OCI-LY1 (cell line): ENCODE measurements at regions not wholly inside any gene's neighbourhood (a gene's known extent, or its start where the extent isn't known, plus 50 kb on each side); places are given as distances from the start of the nearest gene placed in this dataset.

Experiments
- H2AFZ ChIP-seq: fragments of 200-600 bp; sonication (generic), shearing (Covaris generic); 2 replicates; pipeline ENCODE4 v1.6.0; 2014; ENCODE audit warnings: antibody characterized with exemption, mild to moderate bottlenecking, low read length
- H3F3A ChIP-seq: fragments of 200-600 bp; sonication (generic), shearing (Covaris generic); 2 replicates; pipeline ENCODE4 v1.6.0; 2014; ENCODE audit warnings: mild to moderate bottlenecking, antibody characterized with exemption, low read length, moderate library complexity; ENCODE audit not compliant: insufficient read depth
- H3K27ac ChIP-seq: fragments of 200-600 bp; sonication (generic); 2 replicates; pipeline ENCODE4 v1.5.1; 2014; ENCODE audit warnings: low read length, mixed run types, mild to moderate bottlenecking, low read depth; ENCODE audit not compliant: poor library complexity, severe bottlenecking
- H3K27me3 ChIP-seq: fragments of 200-600 bp; sonication (generic); 2 replicates; pipeline ENCODE4 v1.6.0; 2014; ENCODE audit warnings: antibody characterized with exemption, mild to moderate bottlenecking, low read length, moderate library complexity; ENCODE audit not compliant: insufficient read depth
- H3K36me3 ChIP-seq: fragments of 200-600 bp; sonication (generic); 2 replicates; pipeline ENCODE4 v1.6.1; 2014; ENCODE audit warnings: mild to moderate bottlenecking, antibody characterized with exemption, low read length, moderate library complexity, mixed read lengths; ENCODE audit not compliant: insufficient read depth
- H3K4me1 ChIP-seq: fragments of 200-600 bp; sonication (generic); 2 replicates; pipeline ENCODE4 v1.5.1; 2014; ENCODE audit warnings: mild to moderate bottlenecking, low read length, moderate library complexity; ENCODE audit not compliant: insufficient read depth, severe bottlenecking
- H3K4me2 ChIP-seq: fragments of 200-600 bp; sonication (generic), shearing (Covaris generic); 2 replicates; pipeline ENCODE4 v1.6.1; 2014; ENCODE audit warnings: low read length
- H3K4me3 ChIP-seq: fragments of 200-600 bp; sonication (generic); 2 replicates; pipeline ENCODE4 v1.5.1; 2014; ENCODE audit warnings: low read length, low read depth, mild to moderate bottlenecking, mixed read lengths; ENCODE audit not compliant: poor library complexity, severe bottlenecking
- H3K79me2 ChIP-seq: fragments of 200-600 bp; shearing (Covaris generic); 2 replicates; pipeline ENCODE4 v1.6.1; 2016; ENCODE audit warnings: mixed run types, low read length, mixed read lengths; ENCODE audit not compliant: insufficient read depth
- H3K9ac ChIP-seq: fragments of 200-600 bp; sonication (generic), shearing (Covaris generic); 2 replicates; pipeline ENCODE4 v1.6.1; 2014; ENCODE audit warnings: mild to moderate bottlenecking, low read length, mixed read lengths
- H3K9me2 ChIP-seq: fragments of 200-600 bp; sonication (generic), shearing (Covaris generic); 2 replicates; pipeline ENCODE4 v1.6.1; 2014; ENCODE audit warnings: low read depth, mild to moderate bottlenecking, low read length, mixed read lengths
- H3K9me3 ChIP-seq: fragments of 200-600 bp; shearing (Covaris generic); 2 replicates; pipeline ENCODE4 v1.6.1; 2014; ENCODE audit warnings: low read length, mixed read lengths
- H4K20me1 ChIP-seq: fragments of 200-600 bp; sonication (generic), shearing (Covaris generic); 2 replicates; pipeline ENCODE4 v1.6.0; 2016; ENCODE audit warnings: mild to moderate bottlenecking, low read length; ENCODE audit not compliant: insufficient read depth
- CTCF ChIP-seq: fragments of 200-600 bp; sonication (generic), shearing (Covaris generic); IDR thresholded peaks from 2 replicates; pipeline ENCODE4 v1.5.1; 2017; ENCODE audit warnings: mild to moderate bottlenecking, antibody characterized with exemption, low read length, moderate library complexity, mixed read lengths
- EZH2 ChIP-seq: fragments of 200-600 bp; sonication (generic), shearing (Covaris generic); IDR thresholded peaks from 2 replicates; pipeline ENCODE4 v1.8.0; 2017; ENCODE audit warnings: borderline replicate concordance, mixed run types, mild to moderate bottlenecking, antibody characterized with exemption, low read length, moderate library complexity, mixed read lengths

GRCh38 chr5:3035452-3035851 is 284.0 kb upstream of the IRX2 start:
- Histone ChIP-seq H3K36me3 (no peaks in the 10 kb centered on the region), H2AFZ (no peak overlapping the region), H3K9me3 (no peaks in the 10 kb centered on the region), H3K27ac (no peak overlapping the region), H3K4me1 (no peaks in the 10 kb centered on the region), H3F3A (no peaks in the 10 kb centered on the region), H3K9me2 (no peaks in the 10 kb centered on the region), H3K79me2 (no peaks in the 10 kb centered on the region), H3K9ac (no peak overlapping the region), H4K20me1 (no peaks in the 10 kb centered on the region), H3K27me3 (no peaks in the 10 kb centered on the region), H3K4me3 (no peak overlapping the region), H3K4me2 (no peak overlapping the region)
- no peak for TF ChIP-seq EZH2
- TF ChIP-seq CTCF: no peak

- no peak overlapping the region for H2AFZ ChIP-seq
- H3K4me3 ChIP-seq: no peak overlapping the region
- no peaks in the 10 kb centered on the region for H3F3A ChIP-seq
- H3K27ac ChIP-seq: no peak overlapping the region
- H3K4me2 ChIP-seq: no peak overlapping the region
- no peaks in the 10 kb centered on the region for H4K20me1 ChIP-seq
- H3K4me1 ChIP-seq: no peaks in the 10 kb centered on the region
- no peaks in the 10 kb centered on the region for H3K27me3 ChIP-seq
- no peak overlapping the region for H3K9ac ChIP-seq
- no peaks in the 10 kb centered on the region for H3K9me3 ChIP-seq
- TF ChIP-seq EZH2 (no peak), CTCF (no peak)
- no peaks in the 10 kb centered on the region for H3K9me2 ChIP-seq
- H3K36me3 ChIP-seq: no peaks in the 10 kb centered on the region
- no peaks in the 10 kb centered on the region for H3K79me2 ChIP-seq
These were observed 283.4 kb upstream of the IRX2 start for GRCh38 chr5:3034881-3035280.

GRCh38 chr5:3034449-3034848 is 283.0 kb upstream of the IRX2 start:
- Histone ChIP-seq H3K9me3 (no peaks in the 10 kb centered on the region), H3K9me2 (no peaks in the 10 kb centered on the region), H2AFZ (no peak overlapping the region), H4K20me1 (no peaks in the 10 kb centered on the region), H3F3A (no peaks in the 10 kb centered on the region), H3K4me1 (no peaks in the 10 kb centered on the region), H3K9ac (no peak overlapping the region), H3K27me3 (no peaks in the 10 kb centered on the region), H3K4me3 (no peak overlapping the region), H3K27ac (no peak overlapping the region), H3K79me2 (no peaks in the 10 kb centered on the region), H3K4me2 (no peak overlapping the region), H3K36me3 (no peaks in the 10 kb centered on the region)
- TF ChIP-seq CTCF (no peak), EZH2 (no peak)
